Colonic mucosa (tissue), 4 donors: ENCODE measurements at regions not wholly inside any gene's neighbourhood (a gene's known extent, or its start where the extent isn't known, plus 50 kb on each side); places are given as distances from the start of the nearest gene placed in this dataset.

ENCODE experiments used
- DNase-seq: peaks from one replicate; pipeline ENCODE4 v3.0.0-alpha.2; 2020
- H3K27ac ChIP-seq: fragments of 200-600 bp; one replicate; pipeline ENCODE4 v1.8.0; 2021
- H3K27me3 ChIP-seq: fragments of 200-600 bp; one replicate; pipeline ENCODE4 v1.8.0; 2021
- H3K36me3 ChIP-seq: fragments of 200-600 bp; one replicate; pipeline ENCODE4 v1.8.0; 2021
- H3K4me1 ChIP-seq: fragments of 200-600 bp; one replicate; pipeline ENCODE4 v1.8.0; 2021; ENCODE audit warnings: mild to moderate bottlenecking
- H3K4me3 ChIP-seq: fragments of 200-600 bp; one replicate; pipeline ENCODE4 v1.8.0; 2021
- H3K9ac ChIP-seq, 2 donors: one replicate each; pipeline ENCODE4 v1.7.0; 2013; ENCODE audit warnings: control low read depth in 2 of 2, low read depth in 2 of 2, low read length in 2 of 2
- H3K9me3 ChIP-seq: fragments of 200-600 bp; one replicate; pipeline ENCODE4 v1.8.0; 2021
- intact Hi-C: fragments of 100-400 bp; cut with DNase I; formaldehyde crosslinking; loops from one replicate; pipeline ENCODE4 v1.14.1; 2022
- TF ChIP-seq, protein P1 (sequence below): fragments of 200-600 bp; IDR thresholded peaks from one replicate; pipeline ENCODE4 v1.8.0; 2022; ENCODE audit warnings: antibody characterized with exemption, mild to moderate bottlenecking
- donor health status: healthy.
- donor health status: DM: no; HTN: no; CAD: no.
- donor health status: DM: no; HTN: no; CAD: no.

DNA sequence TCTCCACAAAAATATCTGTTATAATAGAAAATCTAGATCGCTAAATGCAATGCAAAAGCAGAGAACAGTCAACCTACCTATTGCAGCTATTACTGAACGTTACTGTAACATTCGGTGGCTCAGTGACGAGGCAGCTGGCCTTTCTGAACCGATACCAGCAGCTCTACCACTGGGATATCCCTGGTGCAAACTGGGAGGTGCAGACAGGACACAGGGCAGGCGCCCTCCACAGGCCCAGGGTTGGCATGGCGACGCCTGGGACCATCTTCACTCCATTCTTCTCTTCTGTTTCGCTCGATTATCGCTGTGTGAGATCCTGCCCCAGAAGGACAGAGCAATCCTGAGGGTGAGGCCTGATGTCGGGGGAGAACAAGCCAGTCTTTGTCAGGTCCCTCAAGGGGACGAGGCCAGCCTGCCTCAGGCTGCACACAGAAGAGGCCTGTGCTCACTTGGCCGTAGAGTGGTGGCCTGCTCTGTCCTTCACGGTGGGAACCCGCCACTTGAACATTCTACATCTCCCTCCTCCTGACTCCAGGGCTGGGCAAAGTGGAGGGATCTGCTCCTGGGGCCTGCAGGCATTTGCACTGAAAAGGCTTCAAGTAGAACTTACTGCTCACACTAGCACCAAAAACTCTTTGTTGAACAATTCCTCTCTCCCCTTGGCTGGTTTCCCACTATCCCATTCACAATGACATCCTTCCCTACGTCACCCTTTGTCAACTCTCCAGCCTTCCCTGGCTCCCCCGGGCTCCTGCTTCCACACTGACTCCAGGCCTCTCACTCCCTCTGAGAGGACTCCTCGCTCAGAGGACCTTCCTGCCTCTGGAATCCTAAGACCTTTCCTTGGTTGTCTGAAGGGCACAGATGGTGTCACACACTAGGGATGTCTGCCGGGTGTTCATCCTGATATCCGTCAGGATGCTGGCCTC is 49.7 kb downstream of the CYRIA start:
- H3K4me1 ChIP-seq: peaks cover 6% of the 10 kb centered on the region
- no peak overlapping the region for H3K4me3 ChIP-seq
- intact Hi-C loops: loop anchor here (2.0 kb wide), 1 partner anchor 141 kb away; no protein-coding TSS in a partner anchor
- H3K9me3 ChIP-seq: no peaks in the 10 kb centered on the region
- TF ChIP-seq, protein P1, sequence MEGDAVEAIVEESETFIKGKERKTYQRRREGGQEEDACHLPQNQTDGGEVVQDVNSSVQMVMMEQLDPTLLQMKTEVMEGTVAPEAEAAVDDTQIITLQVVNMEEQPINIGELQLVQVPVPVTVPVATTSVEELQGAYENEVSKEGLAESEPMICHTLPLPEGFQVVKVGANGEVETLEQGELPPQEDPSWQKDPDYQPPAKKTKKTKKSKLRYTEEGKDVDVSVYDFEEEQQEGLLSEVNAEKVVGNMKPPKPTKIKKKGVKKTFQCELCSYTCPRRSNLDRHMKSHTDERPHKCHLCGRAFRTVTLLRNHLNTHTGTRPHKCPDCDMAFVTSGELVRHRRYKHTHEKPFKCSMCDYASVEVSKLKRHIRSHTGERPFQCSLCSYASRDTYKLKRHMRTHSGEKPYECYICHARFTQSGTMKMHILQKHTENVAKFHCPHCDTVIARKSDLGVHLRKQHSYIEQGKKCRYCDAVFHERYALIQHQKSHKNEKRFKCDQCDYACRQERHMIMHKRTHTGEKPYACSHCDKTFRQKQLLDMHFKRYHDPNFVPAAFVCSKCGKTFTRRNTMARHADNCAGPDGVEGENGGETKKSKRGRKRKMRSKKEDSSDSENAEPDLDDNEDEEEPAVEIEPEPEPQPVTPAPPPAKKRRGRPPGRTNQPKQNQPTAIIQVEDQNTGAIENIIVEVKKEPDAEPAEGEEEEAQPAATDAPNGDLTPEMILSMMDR: no peak
- H3K9ac ChIP-seq: no peak overlapping the region
- DNase-seq: no peak
- H3K27me3 ChIP-seq: no peaks in the 10 kb centered on the region
- H3K36me3 ChIP-seq: no peaks in the 10 kb centered on the region
- no peak overlapping the region for H3K27ac ChIP-seq

GRCh38 chr2:16615246-16615645 is 50.4 kb downstream of the CYRIA start:
- intact Hi-C loops: no loop called here
- H3K4me1 ChIP-seq: peaks cover 6% of the 10 kb centered on the region
- no peak overlapping the region for H3K27ac ChIP-seq
- no peaks in the 10 kb centered on the region for H3K9me3 ChIP-seq
- TF ChIP-seq, protein P1: no peak
- H3K9ac ChIP-seq: no peak overlapping the region
- H3K36me3 ChIP-seq: no peaks in the 10 kb centered on the region
- DNase-seq: no peak
- H3K4me3 ChIP-seq: no peak overlapping the region
- H3K27me3 ChIP-seq: no peaks in the 10 kb centered on the region

DNA sequence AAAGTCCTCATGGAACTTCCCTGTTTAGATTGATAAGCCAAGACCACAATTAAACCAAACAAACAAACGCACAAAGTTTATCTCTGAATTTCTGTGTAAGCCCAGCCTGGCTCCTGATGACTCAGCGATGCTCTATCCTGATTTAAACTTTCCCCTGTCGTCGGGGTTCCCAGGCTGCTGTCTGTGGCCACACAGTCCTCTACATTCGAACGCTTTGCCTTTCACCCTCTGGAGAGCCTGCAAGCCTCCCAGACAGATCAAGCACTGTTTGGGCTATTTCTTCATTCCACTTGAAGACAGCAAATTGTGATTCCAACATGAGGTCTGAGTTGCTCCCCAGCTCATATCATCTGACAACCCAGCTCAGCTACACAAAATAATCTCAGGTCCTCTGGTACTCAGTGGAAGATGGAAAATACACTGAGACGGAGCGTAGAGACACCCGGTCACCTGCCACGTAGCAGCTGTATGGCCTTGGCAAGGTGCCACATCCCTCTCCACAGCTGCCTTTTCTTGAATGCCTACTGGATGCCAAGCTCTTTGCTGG is 51.2 kb downstream of the CYRIA start:
- no peaks in the 10 kb centered on the region for H3K36me3 ChIP-seq
- intact Hi-C loops: no loop called here
- no peaks in the 10 kb centered on the region for H3K27me3 ChIP-seq
- TF ChIP-seq, protein P1: no peak
- H3K9ac ChIP-seq: peak overlapping the region in 1 of 2 donors; percentile 15
- H3K4me1 ChIP-seq: peaks cover 6% of the 10 kb centered on the region
- H3K4me3 ChIP-seq: no peak overlapping the region
- H3K9me3 ChIP-seq: no peaks in the 10 kb centered on the region
- H3K27ac ChIP-seq: no peak overlapping the region
- DNase-seq: no peak

GRCh38 chr2:16613539-16614011 is 52.1 kb downstream of the CYRIA start:
- Histone ChIP-seq H3K4me1 (peaks cover 6% of the 10 kb centered on the region), H3K36me3 (no peaks in the 10 kb centered on the region), H3K27me3 (no peaks in the 10 kb centered on the region), H3K9ac (no peak overlapping the region), H3K9me3 (no peaks in the 10 kb centered on the region), H3K27ac (no peak overlapping the region), H3K4me3 (no peak overlapping the region)
- no peak for DNase-seq
- intact Hi-C loops: no loop called here
- TF ChIP-seq, protein P1: no peak

- no peaks in the 10 kb centered on the region for H3K27me3 ChIP-seq
- H3K4me3 ChIP-seq: no peak overlapping the region
- TF ChIP-seq, protein P1: no peak
- DNase-seq: no peak
- no peaks in the 10 kb centered on the region for H3K9me3 ChIP-seq
- peaks cover 6% of the 10 kb centered on the region for H3K4me1 ChIP-seq
- intact Hi-C loops: no loop called here
- H3K36me3 ChIP-seq: no peaks in the 10 kb centered on the region
- no peak overlapping the region for H3K27ac ChIP-seq
- H3K9ac ChIP-seq: no peak overlapping the region
Measured at GRCh38 chr2:16612490-16612889, 53.1 kb downstream of the CYRIA start.
